SK-N-MC (cell line): ENCODE measurements at regions not wholly inside any gene's neighbourhood (a gene's known extent, or its start where the extent isn't known, plus 50 kb on each side); places are given as distances from the start of the nearest gene placed in this dataset.

Experiments
- EZH2 ChIP-seq: fragments of 200-600 bp; sonication (generic); IDR thresholded peaks from one replicate; pipeline ENCODE4 v1.6.1; 2017; ENCODE audit warnings: antibody characterized with exemption
- FOXP2 ChIP-seq: optimal IDR thresholded peaks from 2 replicates; pipeline ENCODE3; 2011; ENCODE audit warnings: mild to moderate bottlenecking, moderate library complexity; ENCODE audit not compliant: insufficient read depth; ENCODE audit errors: extremely low read length, control extremely low read depth
- POLR2AphosphoS5 ChIP-seq: IDR thresholded peaks from 2 replicates; pipeline ENCODE4 v1.6.1; 2012; ENCODE audit warnings: mild to moderate bottlenecking, low read depth, low read length, borderline replicate concordance

DNA sequence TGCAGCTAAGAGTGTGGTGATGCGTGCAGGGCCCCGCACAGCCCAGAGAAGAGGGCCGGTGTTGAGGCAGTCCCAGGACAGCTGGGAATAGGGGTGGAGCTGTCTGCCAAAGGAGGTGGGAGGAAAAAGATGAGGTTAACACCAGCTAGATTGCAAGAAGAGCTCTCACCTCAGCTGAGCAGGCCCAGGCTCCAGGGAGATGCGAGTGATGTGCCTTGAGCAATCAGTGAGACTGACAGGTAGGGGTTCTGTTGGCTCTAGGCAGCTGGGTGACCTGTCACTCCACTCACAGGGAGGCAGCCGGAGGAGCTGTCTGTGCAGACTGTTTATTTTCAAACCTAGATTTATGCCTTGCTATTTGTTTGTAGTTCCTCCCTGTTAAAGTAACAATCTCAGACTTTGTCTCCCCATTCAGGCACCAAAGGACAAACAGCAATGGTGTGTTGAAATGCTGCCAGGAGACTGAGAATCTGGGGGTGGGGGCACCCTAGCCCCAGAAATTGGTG lies 205.1 kb upstream of the CXCL12 start:
- TF ChIP-seq POLR2AphosphoS5 (no peak), FOXP2 (no peak), EZH2 (no peak)
